Naive B cell (primary cell): ENCODE measurements at regions not wholly inside any gene's neighbourhood (a gene's known extent, or its start where the extent isn't known, plus 50 kb on each side); places are given as distances from the start of the nearest gene placed in this dataset.

ENCODE experiments used
- ATAC-seq, 2 donors: fragments of 150-1000 bp; cut with Tn5 transposase; 2 replicates each; pipeline ENCODE4 v1.10.0; 2021; ENCODE audit warnings: low read depth in 2 of 2, mild to moderate bottlenecking in 2 of 2, moderate library complexity in 2 of 2
- DNase-seq: peaks from one replicate; pipeline ENCODE4 v3.0.0; 2022
- H3K27ac Mint-ChIP-seq, 6 donors: one replicate each; pipeline ENCODE4 v1.8.0; 2020 to 2022; ENCODE audit warnings: mild to moderate bottlenecking in 6 of 6, mixed read lengths in 6 of 6, moderate library complexity in 5 of 6, inconsistent platforms in 2 of 6
- H3K27me3 Mint-ChIP-seq, 3 donors: one replicate each; pipeline ENCODE4 v1.8.0; 2021 to 2022; ENCODE audit warnings: mixed read lengths in 3 of 3, mild to moderate bottlenecking in 1 of 3
- H3K36me3 Mint-ChIP-seq, 2 donors: one replicate each; pipeline ENCODE4 v1.8.0; 2020 to 2022; ENCODE audit warnings: mixed read lengths in 2 of 2, inconsistent platforms in 1 of 2, mild to moderate bottlenecking in 1 of 2
- H3K4me1 Mint-ChIP-seq, 3 donors: one replicate each; pipeline ENCODE4 v1.8.0; 2020 to 2022; ENCODE audit warnings: mixed read lengths in 3 of 3, inconsistent platforms in 1 of 3, mild to moderate bottlenecking in 1 of 3, moderate library complexity in 1 of 3
- H3K4me3 Mint-ChIP-seq, 8 donors: one replicate each; pipeline ENCODE4 v1.8.0; 2020 to 2022; ENCODE audit warnings: mild to moderate bottlenecking in 8 of 8, mixed read lengths in 8 of 8, moderate library complexity in 8 of 8, inconsistent platforms in 2 of 8
- H3K9me3 Mint-ChIP-seq, 7 donors: one replicate each; pipeline ENCODE4 v1.8.0; 2020 to 2022; ENCODE audit warnings: mixed read lengths in 7 of 7, mild to moderate bottlenecking in 5 of 7, inconsistent platforms in 2 of 7, moderate library complexity in 1 of 7

- Mint-ChIP-seq H3K36me3 (peaks cover 5 to 19% of the 10 kb centered on the region in 2 donors), H3K9me3 (peaks cover 3 to 17% (median 10%) of the 10 kb centered on the region in 7 donors), H3K27ac (no peak overlapping the region), H3K27me3 (peaks cover 0 to 6% (median 0%) of the 10 kb centered on the region in 3 donors), H3K4me1 (peaks cover 6 to 22% (median 11%) of the 10 kb centered on the region in 3 donors), H3K4me3 (no peak overlapping the region)
- ATAC-seq (no peak), DNase-seq (no peak)
These were observed 94.5 kb upstream of the DOCK9 start for GRCh38 chr13:99072356-99072755.

GRCh38 chr13:99072941-99073340 lies 95.1 kb upstream of the DOCK9 start:
- Mint-ChIP-seq H3K4me1 (peaks cover 6 to 21% (median 11%) of the 10 kb centered on the region in 3 donors), H3K9me3 (peaks cover 3 to 17% (median 10%) of the 10 kb centered on the region in 7 donors), H3K27ac (no peak overlapping the region), H3K4me3 (no peak overlapping the region), H3K36me3 (peaks cover 5 to 19% of the 10 kb centered on the region in 2 donors), H3K27me3 (peaks cover 0 to 6% (median 0%) of the 10 kb centered on the region in 3 donors)
- no peak for ATAC-seq
- no peak for DNase-seq

- Mint-ChIP-seq H3K9me3 (peaks cover 3 to 17% (median 10%) of the 10 kb centered on the region in 7 donors), H3K36me3 (peaks cover 5 to 19% of the 10 kb centered on the region in 2 donors), H3K4me1 (peaks cover 6 to 18% (median 11%) of the 10 kb centered on the region in 3 donors), H3K27me3 (peaks cover 0 to 6% (median 0%) of the 10 kb centered on the region in 3 donors), H3K4me3 (no peak overlapping the region), H3K27ac (no peak overlapping the region)
- ATAC-seq (no peak), DNase-seq (no peak)
These were observed 96.8 kb upstream of the DOCK9 start for GRCh38 chr13:99074693-99075092.

GRCh38 chr13:99075268-99076191 lies 97.7 kb upstream of the DOCK9 start:
- peak overlapping the region in 2 of 6 donors; percentile 54 to 60 for H3K27ac Mint-ChIP-seq
- no peak for DNase-seq

GRCh38 chr13:99078017-99078771 lies 100.3 kb upstream of the DOCK9 start:
- Mint-ChIP-seq H3K4me3 (no peak overlapping the region), H3K27ac (no peak overlapping the region), H3K4me1 (peaks cover 6 to 18% (median 11%) of the 10 kb centered on the region in 3 donors), H3K9me3 (peaks cover 2 to 15% (median 7%) of the 10 kb centered on the region in 7 donors), H3K27me3 (peaks cover 0 to 4% (median 0%) of the 10 kb centered on the region in 3 donors), H3K36me3 (peaks cover 5 to 19% of the 10 kb centered on the region in 2 donors)
- ATAC-seq = no peak
- no peak for DNase-seq

More at GRCh38 chr13:99075268-99076191, 97.7 kb upstream of the DOCK9 start:
- H3K4me1 Mint-ChIP-seq = peaks cover 6 to 18% (median 11%) of the 10 kb centered on the region in 3 donors
- peak; percentile 75 to 76 for ATAC-seq
- peak overlapping the region in 2 of 8 donors; percentile 33 to 39 for H3K4me3 Mint-ChIP-seq
- peaks cover 0 to 6% (median 0%) of the 10 kb centered on the region in 3 donors for H3K27me3 Mint-ChIP-seq
- H3K9me3 Mint-ChIP-seq = peaks cover 3 to 17% (median 10%) of the 10 kb centered on the region in 7 donors
- peaks cover 5 to 19% of the 10 kb centered on the region in 2 donors for H3K36me3 Mint-ChIP-seq

- H3K4me3 Mint-ChIP-seq = no peak overlapping the region
- ATAC-seq (no peak), DNase-seq (no peak)
- no peaks in the 10 kb centered on the region for H3K27me3 Mint-ChIP-seq
- H3K36me3 Mint-ChIP-seq = peaks cover 5 to 7% of the 10 kb centered on the region in 2 donors
- peaks cover 18 to 30% (median 25%) of the 10 kb centered on the region in 3 donors for H3K4me1 Mint-ChIP-seq
- H3K27ac Mint-ChIP-seq = no peak overlapping the region
- H3K9me3 Mint-ChIP-seq = no peaks in the 10 kb centered on the region
These were observed 102.3 kb upstream of the DOCK9 start for GRCh38 chr13:99080131-99080530.

- no peaks in the 10 kb centered on the region for H3K9me3 Mint-ChIP-seq
- DNase-seq = peak; percentile 29
- ATAC-seq = no peak
- peak overlapping the region in 5 of 6 donors; percentile 6 to 55 (median 35) for H3K27ac Mint-ChIP-seq
- no peaks in the 10 kb centered on the region for H3K27me3 Mint-ChIP-seq
- peak overlapping the region in 7 of 8 donors; percentile 7 to 98 (median 71) for H3K4me3 Mint-ChIP-seq
- H3K36me3 Mint-ChIP-seq = no peaks in the 10 kb centered on the region
- H3K4me1 Mint-ChIP-seq = peaks cover 27 to 29% (median 28%) of the 10 kb centered on the region in 3 donors
These were observed 106.1 kb upstream of the DOCK9 start for GRCh38 chr13:99083981-99084380.

- no peaks in the 10 kb centered on the region for H3K9me3 Mint-ChIP-seq
- DNase-seq (no peak), ATAC-seq (no peak)
- peaks cover 27 to 29% (median 28%) of the 10 kb centered on the region in 3 donors for H3K4me1 Mint-ChIP-seq
- H3K27me3 Mint-ChIP-seq = no peaks in the 10 kb centered on the region
- H3K27ac Mint-ChIP-seq = peak overlapping the region in 5 of 6 donors; percentile 38 to 89 (median 64)
- peak overlapping the region; percentile 71 to 98 (median 78) for H3K4me3 Mint-ChIP-seq
- no peaks in the 10 kb centered on the region for H3K36me3 Mint-ChIP-seq
These were observed 107.4 kb upstream of the DOCK9 start for GRCh38 chr13:99085139-99085807.

GRCh38 chr13:99085808-99086266 lies 108.0 kb upstream of the DOCK9 start:
- DNase-seq (no peak), ATAC-seq (no peak)
- peaks cover 27 to 29% (median 28%) of the 10 kb centered on the region in 3 donors for H3K4me1 Mint-ChIP-seq
- no peaks in the 10 kb centered on the region for H3K36me3 Mint-ChIP-seq
- H3K27ac Mint-ChIP-seq = peak overlapping the region in 3 of 6 donors; percentile 38 to 78 (median 55)
- H3K27me3 Mint-ChIP-seq = no peaks in the 10 kb centered on the region
- H3K9me3 Mint-ChIP-seq = no peaks in the 10 kb centered on the region
- H3K4me3 Mint-ChIP-seq = peak overlapping the region; percentile 71 to 98 (median 78)

- peak; percentile 73 for DNase-seq
- H3K36me3 Mint-ChIP-seq = no peaks in the 10 kb centered on the region
- H3K9me3 Mint-ChIP-seq = no peaks in the 10 kb centered on the region
- H3K4me1 Mint-ChIP-seq = peaks cover 27 to 29% (median 28%) of the 10 kb centered on the region in 3 donors
- peak overlapping the region in 7 of 8 donors; percentile 81 to 99 (median 97) for H3K4me3 Mint-ChIP-seq
- H3K27me3 Mint-ChIP-seq = peaks cover 2 to 4% (median 3%) of the 10 kb centered on the region in 3 donors
- ATAC-seq = peak; percentile 45 to 54
- H3K27ac Mint-ChIP-seq = peak overlapping the region in 3 of 6 donors; percentile 73 to 96 (median 95)
These were observed 108.6 kb upstream of the DOCK9 start for GRCh38 chr13:99086267-99087097.

GRCh38 chr13:99087098-99087953 lies 109.5 kb upstream of the DOCK9 start:
- Mint-ChIP-seq H3K27me3 (peaks cover 6 to 12% (median 8%) of the 10 kb centered on the region in 3 donors), H3K4me1 (peaks cover 27 to 29% (median 28%) of the 10 kb centered on the region in 3 donors), H3K36me3 (no peaks in the 10 kb centered on the region), H3K27ac (peak overlapping the region; percentile 95 to 99 (median 97)), H3K9me3 (no peaks in the 10 kb centered on the region), H3K4me3 (peak overlapping the region; percentile 96 to 100 (median 98))
- ATAC-seq (peak; percentile 72 to 74), DNase-seq (peak; percentile 92)
